ENCODE measurements at regions not wholly inside any gene's neighbourhood (a gene's known extent, or its start where the extent isn't known, plus 50 kb on each side); places are given as distances from the start of the nearest gene placed in this dataset.

DNA sequence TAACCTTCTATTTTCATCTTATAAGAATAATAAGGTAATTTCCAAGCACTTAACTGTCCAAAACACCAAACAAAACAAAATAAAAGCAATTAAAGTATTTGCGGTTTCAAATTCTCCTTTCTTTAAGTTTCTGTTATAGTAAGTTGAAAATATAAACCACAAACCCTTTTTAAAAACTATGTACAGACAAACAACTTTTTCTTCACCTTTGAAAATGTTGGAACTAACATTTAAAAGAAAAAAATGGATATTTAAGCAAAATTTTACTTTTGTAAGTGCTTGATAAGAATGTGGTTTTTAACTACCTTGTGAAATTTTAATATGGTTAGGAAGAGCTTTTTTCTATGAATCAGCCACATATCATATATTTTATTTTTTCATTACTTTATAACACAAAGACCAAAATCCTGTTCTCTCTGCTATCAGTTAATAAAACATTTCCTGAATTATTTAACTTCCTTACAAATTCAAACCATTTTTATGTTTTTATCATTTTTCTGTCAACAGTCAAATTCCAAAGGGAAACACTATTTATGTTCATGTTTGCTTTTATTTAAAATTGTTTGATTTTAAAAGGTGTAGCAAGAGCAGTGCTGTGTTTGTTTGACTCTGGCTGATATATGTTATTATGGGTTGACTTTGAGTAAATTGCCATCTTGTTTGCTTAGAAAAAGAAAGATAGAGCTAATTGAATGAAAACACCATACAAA lies 554.1 kb upstream of the KLHL1 start:
- TF ChIP-seq JUND (IDR thresholded peaks at IDR 0.05; ENCODE audit: low read depth): no peak
- DNase-seq (ENCODE audit: low read depth in 1 of 2, low spot score in 1 of 2): no peak
- in situ Hi-C loops (cut with HindIII; ENCODE audit: low pct_unique_long_range_greater_than_20kb, low sequenced_read_pairs): no loop called here

DNA sequence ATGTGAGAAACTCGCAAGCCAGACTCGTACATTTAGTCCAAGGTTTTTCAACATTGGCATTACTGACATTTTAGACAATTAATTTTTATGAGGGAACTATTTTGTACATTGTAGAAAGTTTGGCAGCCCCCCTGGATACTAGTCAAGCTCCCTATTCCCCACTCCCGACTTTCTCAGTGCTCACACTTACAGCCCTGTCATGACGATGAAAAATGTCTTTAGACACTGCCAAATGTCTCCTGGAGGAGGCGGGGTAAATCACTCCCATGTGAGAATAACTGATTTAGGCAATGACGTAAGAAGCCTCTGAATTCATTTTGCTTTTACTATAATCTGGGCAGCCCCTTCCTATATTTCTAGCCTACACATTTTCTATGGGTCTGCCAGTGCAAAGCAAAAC lies 535.8 kb upstream of the KLHL1 start:
- TF ChIP-seq JUND (IDR thresholded peaks at IDR 0.05; ENCODE audit: low read depth): no peak
- in situ Hi-C loops (cut with HindIII; ENCODE audit: low pct_unique_long_range_greater_than_20kb, low sequenced_read_pairs): no loop called here
- DNase-seq (ENCODE audit: low read depth in 1 of 2, low spot score in 1 of 2): no peak

DNA sequence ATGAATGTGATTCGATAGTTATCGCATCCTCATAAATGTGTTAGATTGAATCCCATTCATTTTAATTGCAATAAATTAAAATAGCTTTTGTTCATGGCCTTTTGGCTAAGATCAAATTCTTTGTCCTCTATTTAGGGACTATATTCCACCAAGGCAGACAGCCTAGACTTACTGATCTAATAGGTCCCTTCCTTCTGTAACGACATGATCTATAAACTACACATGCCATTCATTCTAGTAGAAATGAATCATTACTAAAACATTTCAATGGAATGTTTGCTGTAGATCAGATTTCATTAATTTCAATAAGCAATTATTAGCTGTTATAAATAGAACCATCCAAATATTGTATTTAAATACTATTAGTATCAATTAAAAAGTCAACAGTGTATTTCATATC lies 526.6 kb upstream of the KLHL1 start:
- no peak for TF ChIP-seq JUND (IDR thresholded peaks at IDR 0.05; ENCODE audit: low read depth)
- in situ Hi-C loops (cut with HindIII; ENCODE audit: low pct_unique_long_range_greater_than_20kb, low sequenced_read_pairs): no loop called here
- DNase-seq (ENCODE audit: low read depth in 1 of 2, low spot score in 1 of 2): no peak

GRCh38 chr13:70630247-70630646 lies 522.0 kb upstream of the KLHL1 start:
- no peak for TF ChIP-seq JUND (IDR thresholded peaks at IDR 0.05; ENCODE audit: low read depth)
- in situ Hi-C loops (cut with HindIII; ENCODE audit: low pct_unique_long_range_greater_than_20kb, low sequenced_read_pairs): no loop called here
- DNase-seq (ENCODE audit: low read depth in 1 of 2, low spot score in 1 of 2): no peak

DNA sequence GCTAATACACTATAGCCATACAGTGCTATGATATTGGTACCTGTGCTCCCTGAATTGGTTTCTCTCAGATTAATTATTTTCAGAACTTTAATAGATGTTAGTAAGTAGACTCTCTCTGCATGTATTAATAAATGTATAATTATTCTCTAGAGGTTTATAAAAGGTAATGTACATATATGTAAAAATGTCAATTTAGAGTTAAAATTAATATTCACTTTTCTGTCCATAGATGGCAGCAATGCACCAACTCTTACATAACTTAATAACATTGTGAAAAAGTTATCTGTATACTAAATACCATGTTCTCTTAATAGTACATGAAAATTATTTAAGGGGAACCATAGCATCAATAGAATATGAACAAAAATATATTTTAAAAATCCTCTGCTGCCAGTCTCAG lies 515.0 kb upstream of the KLHL1 start:
- DNase-seq (ENCODE audit: low read depth in 1 of 2, low spot score in 1 of 2): peak in 1 of 2 experiments; percentile 29
- in situ Hi-C loops (cut with HindIII; ENCODE audit: low pct_unique_long_range_greater_than_20kb, low sequenced_read_pairs): no loop called here
- TF ChIP-seq JUND (IDR thresholded peaks at IDR 0.05; ENCODE audit: low read depth): no peak

DNA sequence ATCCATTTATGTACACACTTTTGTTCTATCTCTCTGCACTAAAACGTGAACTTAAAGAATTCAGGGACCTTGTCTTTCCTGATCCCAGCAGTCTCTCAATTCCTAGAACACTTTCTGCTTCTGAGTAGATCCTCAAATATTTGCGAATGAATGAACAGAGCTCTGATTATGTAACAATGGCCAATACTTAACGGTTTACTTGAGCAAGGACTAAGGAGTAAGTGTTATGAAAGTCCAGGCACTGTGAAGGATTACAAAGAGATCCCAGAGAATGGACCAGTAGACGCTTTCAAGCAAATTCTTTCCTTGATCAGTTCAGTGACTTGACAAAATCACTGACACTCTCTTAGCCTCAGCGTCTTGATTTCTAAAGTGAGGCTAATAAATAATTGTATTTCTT lies 514.5 kb upstream of the KLHL1 start:
- in situ Hi-C loops (cut with HindIII; ENCODE audit: low pct_unique_long_range_greater_than_20kb, low sequenced_read_pairs): no loop called here
- DNase-seq (ENCODE audit: low read depth in 1 of 2, low spot score in 1 of 2): no peak
- TF ChIP-seq JUND (IDR thresholded peaks at IDR 0.05; ENCODE audit: low read depth): no peak

- DNase-seq (ENCODE audit: low read depth in 1 of 2, low spot score in 1 of 2): no peak
- TF ChIP-seq JUND (IDR thresholded peaks at IDR 0.05; ENCODE audit: low read depth): no peak
- in situ Hi-C loops (cut with HindIII; ENCODE audit: low pct_unique_long_range_greater_than_20kb, low sequenced_read_pairs): no loop called here
These were observed 511.7 kb upstream of the KLHL1 start for GRCh38 chr13:70619936-70620335.

- no peak for DNase-seq (ENCODE audit: low read depth in 1 of 2, low spot score in 1 of 2)
- no peak for TF ChIP-seq JUND (IDR thresholded peaks at IDR 0.05; ENCODE audit: low read depth)
- in situ Hi-C loops (cut with HindIII; ENCODE audit: low pct_unique_long_range_greater_than_20kb, low sequenced_read_pairs): no loop called here
These were observed 508.6 kb upstream of the KLHL1 start for GRCh38 chr13:70616847-70617246.

GRCh38 chr13:70613295-70613694 lies 505.0 kb upstream of the KLHL1 start:
- peak in 1 of 2 experiments; percentile 12 for DNase-seq (ENCODE audit: low read depth in 1 of 2, low spot score in 1 of 2)
- no peak for TF ChIP-seq JUND (IDR thresholded peaks at IDR 0.05; ENCODE audit: low read depth)
- in situ Hi-C loops (cut with HindIII; ENCODE audit: low pct_unique_long_range_greater_than_20kb, low sequenced_read_pairs): no loop called here

DNA sequence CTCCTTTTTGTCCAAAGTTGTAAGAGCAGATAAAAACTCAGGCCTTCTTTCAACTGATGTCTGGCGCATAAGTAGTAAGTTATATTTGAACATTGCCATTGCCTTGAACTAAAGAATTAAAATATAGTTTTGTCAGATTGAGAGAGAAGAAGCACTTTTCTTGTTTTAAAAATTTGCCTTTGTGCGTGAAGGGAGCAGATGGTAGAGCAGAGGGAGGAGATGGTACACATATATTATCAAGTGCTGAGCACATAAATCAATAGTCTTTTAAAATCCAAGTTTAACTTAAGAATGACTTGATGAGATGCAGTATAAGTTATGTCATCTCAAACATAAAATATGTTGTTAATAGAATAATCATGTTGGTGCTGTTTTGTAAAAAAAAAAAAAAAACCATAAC lies 504.6 kb upstream of the KLHL1 start:
- in situ Hi-C loops (cut with HindIII; ENCODE audit: low pct_unique_long_range_greater_than_20kb, low sequenced_read_pairs): no loop called here
- no peak for DNase-seq (ENCODE audit: low read depth in 1 of 2, low spot score in 1 of 2)
- TF ChIP-seq JUND (IDR thresholded peaks at IDR 0.05; ENCODE audit: low read depth): no peak

- in situ Hi-C loops (cut with HindIII; ENCODE audit: low pct_unique_long_range_greater_than_20kb, low sequenced_read_pairs): no loop called here
- no peak for TF ChIP-seq JUND (IDR thresholded peaks at IDR 0.05; ENCODE audit: low read depth)
- no peak for DNase-seq (ENCODE audit: low read depth in 1 of 2, low spot score in 1 of 2)
These were observed 496.2 kb upstream of the KLHL1 start for GRCh38 chr13:70604448-70604847.

DNA sequence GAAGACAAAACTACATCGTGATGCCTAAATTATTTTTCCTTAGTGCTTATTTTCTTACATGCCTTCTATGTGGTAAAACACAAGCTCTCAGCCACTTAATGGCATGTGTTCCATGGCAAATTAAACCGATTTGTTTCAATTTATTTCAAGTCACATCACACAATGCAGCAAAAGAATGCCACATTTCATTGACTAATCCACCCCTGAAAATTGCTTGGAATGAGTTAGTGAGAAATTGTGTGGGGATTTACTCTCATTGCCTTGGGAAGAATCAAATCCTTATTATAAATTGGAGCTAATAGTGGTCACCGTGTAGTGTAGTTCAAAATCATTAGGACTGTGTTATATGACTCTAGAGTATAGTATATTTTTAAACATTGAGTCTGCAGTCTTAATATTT lies 485.5 kb upstream of the KLHL1 start:
- TF ChIP-seq JUND (IDR thresholded peaks at IDR 0.05; ENCODE audit: low read depth): no peak
- in situ Hi-C loops (cut with HindIII; ENCODE audit: low pct_unique_long_range_greater_than_20kb, low sequenced_read_pairs): no loop called here
- no peak for DNase-seq (ENCODE audit: low read depth in 1 of 2, low spot score in 1 of 2)

GRCh38 chr13:70585109-70585508 lies 476.9 kb upstream of the KLHL1 start:
- TF ChIP-seq JUND (IDR thresholded peaks at IDR 0.05; ENCODE audit: low read depth): no peak
- in situ Hi-C loops (cut with HindIII; ENCODE audit: low pct_unique_long_range_greater_than_20kb, low sequenced_read_pairs): no loop called here

DNA sequence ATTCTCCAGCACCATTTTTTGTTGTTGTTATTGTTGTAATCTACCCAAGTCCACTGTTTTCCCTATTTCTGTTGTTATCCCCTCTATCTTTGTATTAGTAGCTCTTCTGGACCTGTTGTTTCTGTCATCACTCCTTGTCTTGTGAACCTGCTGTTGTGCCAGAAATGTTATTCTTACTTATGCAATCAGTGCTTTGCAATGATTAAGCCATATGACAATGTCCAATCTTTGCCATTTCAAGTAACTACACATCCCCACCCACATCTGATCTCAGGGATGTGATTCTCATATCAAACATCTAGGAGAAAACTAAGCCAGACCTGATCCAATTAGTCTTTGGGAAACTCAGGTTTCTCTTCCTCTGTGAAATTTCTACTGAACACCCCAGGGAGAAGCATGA lies 472.6 kb upstream of the KLHL1 start:
- in situ Hi-C loops (cut with HindIII; ENCODE audit: low pct_unique_long_range_greater_than_20kb, low sequenced_read_pairs): no loop called here
- no peak for TF ChIP-seq JUND (IDR thresholded peaks at IDR 0.05; ENCODE audit: low read depth)
- no peak for DNase-seq (ENCODE audit: low read depth in 1 of 2, low spot score in 1 of 2)

More at GRCh38 chr13:70585109-70585508, 476.9 kb upstream of the KLHL1 start:
- DNase-seq (ENCODE audit: low read depth in 1 of 2, low spot score in 1 of 2): no peak
